ENCODE measurements at regions not wholly inside any gene's neighbourhood (a gene's known extent, or its start where the extent isn't known, plus 50 kb on each side); places are given as distances from the start of the nearest gene placed in this dataset.

GRCh38 chr2:57397550-57398360, 648.9 kb upstream of the VRK2 start:
- ChIA-PET POLR2A (no interaction called here), CTCF (no interaction called here)
- peaks cover 3% of the 10 kb centered on the region for H3K9me3 Mint-ChIP-seq
- H3K36me3 Mint-ChIP-seq (ENCODE audit: low read depth) = no peaks in the 10 kb centered on the region
- no peak overlapping the region for H3K27ac Mint-ChIP-seq
- ATAC-seq (ENCODE audit: low read depth) = no peak
- no peaks in the 10 kb centered on the region for H3K27me3 Mint-ChIP-seq
- TF ChIP-seq CTCF (IDR thresholded peaks at IDR 0.05) = no peak
- H3K4me1 Mint-ChIP-seq = no peaks in the 10 kb centered on the region
- intact Hi-C loops (cut with micrococcal nuclease) = no loop called here
- H3K4me3 Mint-ChIP-seq = no peak overlapping the region
- DNase-seq = no peak

- no peak for TF ChIP-seq CTCF (IDR thresholded peaks at IDR 0.05)
- DNase-seq (no peak), ATAC-seq (ENCODE audit: low read depth) (no peak)
- H3K4me1 Mint-ChIP-seq = no peaks in the 10 kb centered on the region
- no peak overlapping the region for H3K27ac Mint-ChIP-seq
- CTCF ChIA-PET = no interaction called here
- H3K27me3 Mint-ChIP-seq = no peaks in the 10 kb centered on the region
- H3K9me3 Mint-ChIP-seq = peaks cover 3% of the 10 kb centered on the region
- no peak overlapping the region for H3K4me3 Mint-ChIP-seq
- POLR2A ChIA-PET = no interaction called here
- H3K36me3 Mint-ChIP-seq (ENCODE audit: low read depth) = no peaks in the 10 kb centered on the region
- intact Hi-C loops (cut with micrococcal nuclease) = no loop called here
Observed at GRCh38 chr2:57399057-57399456, 647.5 kb upstream of the VRK2 start.

GRCh38 chr2:57402096-57402495, 644.5 kb upstream of the VRK2 start:
- TF ChIP-seq CTCF (IDR thresholded peaks at IDR 0.05) = no peak
- ChIA-PET CTCF (no interaction called here), POLR2A (no interaction called here)
- no peaks in the 10 kb centered on the region for H3K36me3 Mint-ChIP-seq (ENCODE audit: low read depth)
- H3K4me3 Mint-ChIP-seq = no peak overlapping the region
- H3K27ac Mint-ChIP-seq = no peak overlapping the region
- H3K9me3 Mint-ChIP-seq = peaks cover 3% of the 10 kb centered on the region
- ATAC-seq (ENCODE audit: low read depth) (no peak), DNase-seq (no peak)
- no peaks in the 10 kb centered on the region for H3K27me3 Mint-ChIP-seq
- no peaks in the 10 kb centered on the region for H3K4me1 Mint-ChIP-seq
- intact Hi-C loops (cut with micrococcal nuclease) = no loop called here

GRCh38 chr2:57402755-57403154, 643.9 kb upstream of the VRK2 start:
- Mint-ChIP-seq H3K27ac (no peak overlapping the region), H3K4me1 (no peaks in the 10 kb centered on the region), H3K4me3 (no peak overlapping the region), H3K9me3 (peaks cover 3% of the 10 kb centered on the region), H3K36me3 (ENCODE audit: low read depth) (no peaks in the 10 kb centered on the region), H3K27me3 (no peaks in the 10 kb centered on the region)
- ChIA-PET CTCF (no interaction called here), POLR2A (no interaction called here)
- no peak for TF ChIP-seq CTCF (IDR thresholded peaks at IDR 0.05)
- intact Hi-C loops (cut with micrococcal nuclease) = no loop called here
- DNase-seq = no peak
- no peak for ATAC-seq (ENCODE audit: low read depth)

- Mint-ChIP-seq H3K36me3 (ENCODE audit: low read depth) (no peaks in the 10 kb centered on the region), H3K9me3 (peaks cover 18% of the 10 kb centered on the region), H3K27me3 (no peaks in the 10 kb centered on the region), H3K27ac (no peak overlapping the region), H3K4me3 (no peak overlapping the region), H3K4me1 (no peaks in the 10 kb centered on the region)
- ATAC-seq (ENCODE audit: low read depth) = no peak
- no peak for TF ChIP-seq CTCF (IDR thresholded peaks at IDR 0.05)
- ChIA-PET CTCF (no interaction called here), POLR2A (no interaction called here)
- no peak for DNase-seq
- intact Hi-C loops (cut with micrococcal nuclease) = no loop called here
Observed at GRCh38 chr2:57407772-57408201, 638.8 kb upstream of the VRK2 start.

All from activated B cell treated with CpG ODN at 0.5 μM for 24 hours (primary cell).